ENCODE measurements at regions not wholly inside any gene's neighbourhood (a gene's known extent, or its start where the extent isn't known, plus 50 kb on each side); places are given as distances from the start of the nearest gene placed in this dataset.

GRCh38 chr5:153900703-153901395 is 137.9 kb downstream of the FAM114A2 start:
- Histone ChIP-seq H3K9ac (ENCODE audit: insufficient read depth in 1 of 2, low read depth in 2 of 2, low read length in 2 of 2) (no peak overlapping the region), H3K4me2 (ENCODE audit: insufficient read depth, low read length) (no peak overlapping the region), H4K20me1 (replicated peaks; ENCODE audit: control insufficient read depth, insufficient read depth, low read length) (no peaks in the 10 kb centered on the region), H3K4me1 (replicated peaks in 1 of 2; ENCODE audit: control insufficient read depth in 2 of 2, insufficient read depth in 2 of 2, low read length in 2 of 2) (no peaks in the 10 kb centered on the region), H3K4me3 (no peak overlapping the region), H3K9me3 (replicated peaks; ENCODE audit: control insufficient read depth, insufficient read depth, low read depth, low read length) (no peaks in the 10 kb centered on the region), H3K79me2 (ENCODE audit: control insufficient read depth, insufficient read depth, low read length) (no peaks in the 10 kb centered on the region), H3K9me1 (ENCODE audit: control insufficient read depth, insufficient read depth, low read length) (no peaks in the 10 kb centered on the region), H3K27me3 (ENCODE audit: control insufficient read depth in 2 of 2, insufficient read depth in 2 of 2, low read length in 2 of 2) (0 out of 5 replicates have a peak, but pooled peaks cover 0 to 5% of the 10 kb centered on the region in 2 experiments), H2AFZ (ENCODE audit: low read depth, low read length) (no peak overlapping the region), H3K27ac (ENCODE audit: extremely low read depth, low read depth, low read length) (no peak overlapping the region), H3K36me3 (ENCODE audit: control insufficient read depth, insufficient read depth, low read length) (no peaks in the 10 kb centered on the region)
- ChIA-PET POLR2A (no interaction called here), CTCF (ENCODE audit: low intra/inter-chr PET ratio) (no interaction called here)
- DNase-seq (ENCODE audit: extremely low read depth in 1 of 4, low spot score in 3 of 4) (no peak), FAIRE-seq (no peak), ATAC-seq (no peak)
- 2% methylated on average over 3 of the region's 3 CpGs for WGBS (ENCODE audit: insufficient coverage, low coverage, missing lambda C conversion rate)
- BruUV-seq (replicated peaks): no TSS peak
- in situ Hi-C loops (cut with MboI) (no loop called here), intact Hi-C loops (cut with micrococcal nuclease) (no loop called here)
- TF ChIP-seq ELK3 (CRISPR knock-in tag; IDR thresholded peaks at IDR 0.05) (no peak), ZNF449 (CRISPR knock-in tag; IDR thresholded peaks at IDR 0.05) (no peak), ILF3 (IDR thresholded peaks at IDR 0.05; ENCODE audit: borderline replicate concordance) (no peak), ZNF23 (CRISPR knock-in tag; IDR thresholded peaks at IDR 0.05) (no peak), ZBTB7A (IDR thresholded peaks at IDR 0.05; ENCODE audit: borderline replicate concordance, control insufficient read depth, low read depth, low read length) (no peak), EP300 (IDR thresholded peaks at IDR 0.05; ENCODE audit: low read length) (no peak), ATF1 (CRISPR knock-in tag; IDR thresholded peaks at IDR 0.05) (no peak), ATF1 (tag; IDR thresholded peaks at IDR 0.05) (no peak), NR2F6 (CRISPR knock-in tag; IDR thresholded peaks at IDR 0.05) (no peak), POLR2H (tag; IDR thresholded peaks at IDR 0.05; ENCODE audit: low read depth) (no peak), SNAPC5 (CRISPR knock-in tag; IDR thresholded peaks at IDR 0.05) (no peak), ESRRA (IDR thresholded peaks at IDR 0.05; ENCODE audit: borderline replicate concordance, low read depth) (no peak), ZC3H4 (CRISPR knock-in tag; IDR thresholded peaks at IDR 0.05; ENCODE audit: borderline replicate concordance) (no peak), RERE (CRISPR knock-in tag; IDR thresholded peaks at IDR 0.05; ENCODE audit: borderline replicate concordance) (no peak), SNRNP70 (optimal IDR thresholded peaks at IDR 0.05; ENCODE audit: low read depth, low read length) (no peak), ATF7 (IDR thresholded peaks at IDR 0.05) (no peak)

Measured in K562 (cell line).